ENCODE measurements at regions not wholly inside any gene's neighbourhood (a gene's known extent, or its start where the extent isn't known, plus 50 kb on each side); places are given as distances from the start of the nearest gene placed in this dataset.

DNA sequence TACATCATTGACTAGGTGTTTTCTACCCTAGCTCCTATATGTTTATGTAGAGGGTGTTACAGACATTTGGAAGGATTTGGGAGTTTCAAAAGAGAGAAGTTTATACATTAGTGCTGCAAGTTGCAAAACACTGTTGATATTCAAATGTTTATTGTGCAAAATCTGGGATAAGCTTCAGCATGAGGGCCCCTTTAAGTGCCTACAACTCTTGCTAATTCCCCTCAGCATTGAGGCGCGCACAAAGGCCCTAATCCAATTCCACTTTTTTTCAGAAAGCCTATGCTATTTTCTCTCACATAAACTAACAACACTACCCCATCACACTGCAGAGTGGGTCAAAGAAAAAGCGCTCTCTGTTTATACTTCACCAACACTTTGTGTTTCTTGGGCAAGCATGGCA is 208.0 kb downstream of the NR2F2 start:
- DNase-seq, result no peak

DNA sequence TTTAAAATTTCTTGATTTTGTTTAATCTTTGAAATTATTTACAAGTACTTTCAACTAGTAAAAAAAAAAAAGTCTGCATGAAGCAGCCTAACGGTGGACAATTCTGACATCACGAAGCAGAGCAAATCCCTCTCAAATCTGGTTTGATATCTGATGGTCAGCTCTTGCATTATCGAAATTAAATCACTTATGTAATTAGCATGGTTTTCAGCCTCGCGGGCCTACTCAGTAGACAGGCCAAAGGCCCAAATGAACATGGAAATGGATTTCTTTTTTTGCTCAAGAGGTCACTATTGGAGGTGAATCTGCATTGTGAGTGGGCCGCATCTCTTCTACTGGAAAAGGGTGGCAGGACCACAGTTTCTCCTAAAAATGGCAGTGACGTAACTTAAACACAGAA is 209.8 kb downstream of the NR2F2 start:
- no peak for DNase-seq

DNA sequence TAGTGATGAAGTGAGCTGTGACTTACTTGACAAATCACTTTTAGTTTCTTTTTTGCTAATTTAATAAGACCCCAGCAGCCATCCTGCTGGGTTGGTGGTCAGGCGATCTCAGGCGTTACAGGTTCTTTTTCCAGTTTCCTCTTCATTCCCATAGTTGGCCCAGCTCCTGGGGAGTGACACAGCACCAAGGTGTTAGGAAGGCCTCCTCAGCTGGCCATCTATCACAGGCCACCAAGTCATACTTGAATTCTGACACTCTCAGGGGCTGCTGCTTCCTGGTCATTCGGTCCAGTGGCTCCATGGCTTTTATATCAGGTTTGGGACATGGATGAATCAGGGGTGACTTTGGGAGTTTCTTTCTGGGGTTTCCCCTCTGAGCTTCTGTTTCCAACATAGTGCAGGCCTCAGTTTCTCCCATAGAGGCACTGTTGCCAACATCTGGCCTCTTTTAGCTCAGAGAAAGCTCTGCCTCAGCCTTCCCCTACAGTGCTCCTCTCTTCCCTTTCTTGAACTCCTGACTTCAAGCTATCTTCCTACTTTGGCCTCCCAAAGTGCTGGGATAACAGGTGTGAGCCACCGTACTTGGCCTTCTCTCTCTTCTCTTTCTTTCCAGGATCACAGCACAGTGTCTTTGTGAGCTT is 211.8 kb downstream of the NR2F2 start:
- DNase-seq, result no peak

DNA sequence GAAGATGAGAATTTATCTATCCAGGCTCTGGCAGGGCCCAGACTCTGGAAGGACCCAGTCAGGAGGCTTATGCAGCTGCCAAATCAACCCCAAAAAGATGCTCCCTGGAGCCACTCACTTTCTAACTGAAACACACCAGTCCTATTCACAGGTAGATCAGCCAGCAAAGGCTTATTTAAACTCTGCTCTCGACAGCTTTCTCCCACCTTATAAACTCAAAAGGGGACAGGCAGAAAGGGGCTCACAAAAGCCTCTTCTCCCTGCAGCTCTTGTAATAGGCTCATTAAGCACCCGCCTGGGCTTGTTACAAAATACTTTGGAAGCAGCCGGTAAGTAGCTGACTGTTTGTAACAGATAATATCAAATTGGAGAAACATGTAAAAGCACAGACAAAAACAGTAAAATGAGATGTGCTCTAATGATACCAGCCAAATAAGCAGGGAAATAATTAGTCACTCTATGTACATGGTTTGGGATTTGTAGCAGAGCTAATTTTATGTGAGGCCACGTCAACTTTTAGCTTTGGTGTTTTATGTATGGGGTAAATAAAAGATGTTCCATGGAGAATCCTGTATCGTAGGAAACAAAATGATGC is 213.8 kb downstream of the NR2F2 start:
- DNase-seq, result no peak

DNA sequence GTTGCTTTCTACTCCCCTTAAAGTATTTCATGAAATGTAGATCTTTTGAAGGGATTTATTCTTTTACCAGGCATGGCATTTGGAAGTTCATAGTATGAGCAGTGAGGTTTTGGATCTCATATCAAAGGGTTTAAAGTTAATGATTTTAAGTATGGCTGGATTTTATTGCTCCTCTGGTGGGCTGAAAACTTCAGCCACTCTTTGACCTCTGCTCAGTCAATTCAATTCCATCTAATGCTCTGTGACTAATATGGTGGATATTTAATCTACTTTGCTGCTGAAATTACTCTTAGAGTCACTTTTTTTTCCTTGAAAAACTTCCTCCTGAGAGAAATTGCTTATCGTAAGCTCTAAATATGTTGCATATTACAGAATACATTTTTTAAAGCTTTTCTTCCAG is 218.6 kb downstream of the NR2F2 start:
- DNase-seq, result no peak

DNA sequence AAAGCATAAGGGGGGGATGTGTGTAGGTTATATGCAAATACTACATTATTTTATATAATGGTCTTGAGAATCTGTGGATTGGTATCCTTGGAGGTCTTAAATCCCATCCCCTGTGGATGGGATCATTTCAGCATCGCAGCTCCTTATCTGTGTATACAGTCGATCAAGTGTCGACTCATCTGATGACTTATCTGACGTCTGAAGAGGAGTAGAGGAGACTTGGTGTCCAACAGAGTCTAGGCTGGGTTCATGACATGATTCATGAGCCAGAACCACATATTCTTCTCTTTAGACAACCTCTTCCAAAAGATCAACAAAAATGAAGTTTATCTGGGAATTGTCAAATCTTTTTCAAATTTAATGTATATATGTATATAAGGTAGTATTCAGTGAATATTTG is 220.7 kb downstream of the NR2F2 start:
- DNase-seq, result no peak

DNA sequence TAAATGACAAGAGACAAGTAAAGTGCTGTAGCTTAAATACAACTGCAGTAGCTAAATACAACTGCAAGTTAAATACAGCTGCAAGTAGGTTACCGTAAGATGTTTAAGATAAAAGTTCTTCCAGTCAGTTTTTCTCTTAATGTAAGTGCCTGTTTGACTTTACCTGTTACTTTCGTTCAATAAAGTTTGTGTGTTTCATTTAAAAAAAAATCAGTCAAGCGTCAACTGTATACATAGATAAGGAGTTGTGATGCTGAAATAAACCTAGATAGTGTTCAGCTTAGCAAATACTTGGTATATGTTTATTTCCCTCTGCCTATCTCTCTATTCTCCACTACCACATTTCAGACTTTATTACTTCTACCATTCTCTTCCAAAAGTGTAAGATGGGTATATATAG is 221.2 kb downstream of the NR2F2 start:
- DNase-seq, result no peak

DNA sequence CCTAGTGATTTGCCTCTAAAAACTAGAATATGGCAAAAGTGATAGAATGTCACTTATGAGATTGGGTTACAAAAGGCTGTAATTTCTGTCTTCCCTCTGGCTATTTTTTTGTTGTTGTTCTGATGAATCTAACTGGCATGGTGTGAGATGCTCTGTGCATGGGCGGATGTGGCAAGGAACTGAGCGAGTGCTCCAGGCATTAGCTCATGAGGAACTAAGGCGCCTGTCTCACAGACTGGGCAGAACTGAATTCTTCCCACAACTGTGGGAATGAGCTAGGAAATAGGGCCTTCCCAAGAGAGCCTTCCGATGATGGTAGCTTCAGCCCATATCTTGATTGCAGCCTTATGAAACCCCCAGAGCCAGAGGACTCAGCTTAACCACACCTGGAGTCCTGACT is 222.5 kb downstream of the NR2F2 start:
- DNase-seq, result no peak

DNA sequence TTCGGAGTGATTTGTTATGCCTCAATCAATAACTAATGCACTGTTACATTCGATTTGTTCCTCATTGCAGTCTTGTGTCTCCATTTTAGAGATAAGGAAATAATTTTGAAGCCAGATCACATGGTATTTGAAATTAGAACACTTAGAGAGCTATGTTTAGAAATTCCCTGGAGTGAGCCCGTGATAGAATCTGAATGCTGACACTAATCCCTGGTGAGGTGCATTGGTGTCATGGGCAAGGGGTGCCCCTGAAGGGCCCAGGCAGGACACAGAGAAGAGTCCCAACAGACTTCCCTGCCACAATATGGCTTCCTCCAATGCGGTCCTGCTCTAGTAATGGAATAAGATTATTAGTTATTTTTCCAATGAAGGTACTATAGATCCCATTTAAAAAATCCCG is 223.0 kb downstream of the NR2F2 start:
- DNase-seq, result no peak

DNA sequence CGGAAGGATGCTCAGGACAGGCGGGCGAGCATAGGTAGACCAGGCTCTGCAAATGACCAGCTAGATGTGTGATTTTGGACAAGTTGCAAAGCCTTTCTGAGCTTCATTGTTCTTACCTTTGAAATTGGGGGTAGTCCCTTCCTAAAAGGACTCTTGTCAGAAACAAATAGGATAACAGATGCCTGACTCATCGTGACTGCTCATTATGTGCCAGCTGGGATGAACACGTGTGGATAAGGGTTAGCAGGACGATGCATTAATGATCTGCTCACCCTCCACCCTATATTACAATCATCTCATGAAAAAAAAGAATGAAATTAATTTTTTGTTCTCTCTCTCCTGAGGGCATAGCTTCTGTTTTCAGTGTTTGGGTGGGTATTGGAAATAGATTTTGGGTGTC is 223.4 kb downstream of the NR2F2 start:
- DNase-seq, result no peak

DNA sequence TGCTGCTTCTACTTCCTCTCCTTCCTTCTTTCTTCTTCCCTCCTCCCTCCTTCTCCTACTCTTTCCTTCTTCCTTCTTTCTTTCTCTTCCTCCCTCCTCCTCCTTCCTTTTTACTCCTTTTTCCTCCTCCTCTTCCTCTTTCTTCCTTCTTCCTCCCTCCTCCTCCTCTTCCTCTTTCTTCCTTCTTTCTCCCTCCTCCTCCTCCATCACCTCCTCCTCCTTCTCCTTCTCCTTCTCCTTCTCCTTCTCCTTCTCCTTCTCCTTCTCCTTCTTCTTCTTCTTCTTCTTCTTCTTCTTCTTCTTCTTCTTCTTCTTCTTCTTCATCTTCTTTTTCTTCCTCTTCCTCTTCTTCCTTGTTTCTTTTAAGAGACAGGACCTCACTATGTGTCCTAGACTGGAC is 224.0 kb downstream of the NR2F2 start:
- DNase-seq, result no peak

DNA sequence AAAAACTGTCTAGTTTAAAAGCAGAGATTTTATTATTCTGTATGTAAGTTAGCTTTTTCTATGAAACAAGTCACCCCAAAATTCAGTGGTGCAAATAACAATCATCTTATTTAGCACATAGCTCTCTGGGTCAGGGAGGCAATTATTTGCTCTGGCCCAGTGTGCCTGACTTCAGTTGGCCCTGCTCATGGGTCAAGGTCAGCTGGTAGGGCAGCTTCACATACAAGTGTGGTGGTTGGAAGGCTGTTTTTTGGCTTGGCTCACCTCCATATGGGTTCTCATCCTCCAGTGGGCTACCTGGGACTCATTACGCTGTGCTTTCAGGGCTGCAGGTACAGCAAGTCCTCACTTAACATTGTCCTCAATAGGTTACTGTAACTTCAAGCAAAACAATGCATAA is 228.6 kb downstream of the NR2F2 start:
- DNase-seq, result no peak

DNA sequence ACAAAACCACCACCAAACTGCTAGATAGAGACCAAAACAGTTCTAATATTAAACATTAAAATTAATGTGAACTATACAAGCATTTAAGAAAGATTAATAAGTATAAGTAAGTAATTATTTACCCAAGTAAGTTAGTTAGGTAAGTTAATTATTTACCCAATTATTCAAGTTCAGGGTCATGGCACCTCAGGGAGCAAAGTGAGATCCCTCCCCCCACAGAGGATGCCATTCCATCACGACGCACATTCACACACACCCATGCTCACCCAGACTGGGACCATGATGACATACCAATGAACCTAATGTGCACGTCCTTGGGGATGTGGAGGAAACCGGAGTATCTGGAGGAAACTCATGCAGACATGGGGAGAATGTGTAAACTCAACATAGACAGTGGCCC is 229.1 kb downstream of the NR2F2 start:
- DNase-seq, result no peak

DNA sequence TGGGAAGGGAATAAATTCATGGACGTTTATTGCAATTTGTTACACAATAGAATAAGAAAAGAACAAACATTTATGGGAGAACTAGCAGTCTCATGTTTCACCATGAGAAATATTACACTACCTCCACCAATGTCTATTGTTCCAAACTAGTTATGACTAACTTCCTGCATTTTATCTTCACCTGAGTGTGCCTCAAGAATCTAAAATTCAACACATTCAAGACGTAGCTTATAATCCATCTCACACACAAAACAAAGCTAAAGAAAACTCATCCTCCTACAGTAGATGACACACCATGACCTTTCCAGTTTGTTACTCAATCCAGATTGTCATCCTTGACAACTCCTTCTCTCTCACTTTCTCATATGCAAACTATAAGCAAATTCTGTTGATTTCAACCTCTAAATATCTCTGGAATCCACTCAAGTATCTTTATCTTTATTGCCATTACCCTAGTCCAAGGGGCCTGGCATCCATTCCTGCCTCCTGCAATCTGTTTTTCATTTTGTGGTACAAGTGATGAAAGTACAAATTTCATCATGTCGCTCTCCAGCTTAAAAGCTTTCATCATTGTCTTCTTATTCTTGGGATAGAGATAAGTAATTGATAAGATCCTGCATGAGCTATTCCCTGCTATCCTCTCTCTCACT is 229.9 kb downstream of the NR2F2 start:
- DNase-seq, result no peak

DNA sequence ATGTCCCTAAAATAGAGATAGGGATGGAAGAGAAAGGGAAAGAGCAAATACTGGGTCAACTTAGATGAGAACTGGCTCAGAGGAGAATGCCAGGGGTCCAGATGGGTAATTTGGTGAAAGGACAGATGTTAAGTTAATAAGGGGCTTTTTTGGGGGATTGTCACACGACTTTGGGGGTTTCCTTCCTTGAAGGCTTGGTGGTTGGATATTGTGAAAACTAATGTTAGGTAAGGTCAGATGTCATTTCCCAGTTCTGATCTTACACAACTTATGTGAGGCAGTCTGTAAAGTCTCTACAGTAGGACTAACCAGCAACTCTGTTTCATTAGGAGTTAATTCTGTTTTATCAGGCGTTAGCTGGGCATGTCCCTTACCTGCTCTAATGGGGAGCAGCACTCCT is 231.1 kb downstream of the NR2F2 start:
- no peak for DNase-seq

DNA sequence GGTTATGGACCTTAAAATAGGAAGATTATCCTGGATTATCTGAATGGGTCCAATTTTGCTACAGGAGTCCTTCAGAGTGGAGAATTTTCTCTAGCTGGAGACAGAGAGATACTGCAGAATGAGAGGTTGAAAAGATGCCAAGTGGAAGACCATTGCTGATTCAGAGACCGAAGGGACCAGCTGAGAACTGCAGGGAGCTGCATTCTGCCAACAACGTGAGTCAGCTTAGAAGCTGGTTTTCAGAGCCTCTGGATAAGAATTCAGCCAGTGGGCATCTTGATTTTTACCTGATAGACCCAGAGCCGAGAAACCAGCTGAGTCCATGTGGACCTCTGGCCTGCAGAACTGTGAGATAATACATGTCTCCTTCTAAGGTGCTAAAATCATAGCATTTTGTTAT is 234.0 kb downstream of the NR2F2 start:
- DNase-seq, result no peak

DNA sequence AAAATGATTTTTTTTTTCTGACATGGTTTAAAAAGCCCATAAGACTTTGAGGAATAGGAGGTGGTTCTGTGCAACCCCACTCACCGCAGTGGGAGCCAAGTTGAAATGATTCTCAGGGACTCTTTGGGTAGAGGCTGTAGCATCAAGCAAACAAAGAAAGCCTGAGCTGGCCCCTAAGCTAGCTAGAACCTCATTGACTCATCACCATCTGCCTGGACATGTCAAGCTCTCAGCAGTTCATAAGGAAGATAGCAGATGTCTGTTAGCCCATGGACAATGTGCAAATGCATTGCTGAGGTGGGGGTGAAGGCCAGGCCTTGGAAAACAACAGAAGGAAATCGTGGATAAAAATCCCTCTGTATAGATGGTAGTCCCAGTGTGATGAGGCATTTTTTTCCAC is 234.8 kb downstream of the NR2F2 start:
- no peak for DNase-seq

DNA sequence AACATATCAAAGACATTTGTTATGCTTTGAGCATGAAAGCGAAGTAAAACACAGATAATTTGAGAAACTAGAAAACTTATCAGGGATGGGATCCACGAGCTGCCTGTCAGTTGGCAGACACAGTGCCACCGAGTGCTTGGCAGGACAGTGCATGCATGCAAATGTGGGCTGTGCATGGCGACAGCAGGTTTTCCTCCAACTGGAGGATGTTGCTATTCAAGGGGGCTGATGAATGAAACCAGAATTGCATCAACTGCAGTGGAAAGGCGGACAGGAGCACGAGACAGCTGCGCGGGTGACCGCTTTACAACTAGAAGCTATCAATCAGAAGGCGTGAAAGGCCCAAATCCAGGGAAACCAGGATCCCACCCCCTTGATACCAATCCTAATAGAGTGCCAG is 244.3 kb downstream of the NR2F2 start:
- no peak for DNase-seq

DNA sequence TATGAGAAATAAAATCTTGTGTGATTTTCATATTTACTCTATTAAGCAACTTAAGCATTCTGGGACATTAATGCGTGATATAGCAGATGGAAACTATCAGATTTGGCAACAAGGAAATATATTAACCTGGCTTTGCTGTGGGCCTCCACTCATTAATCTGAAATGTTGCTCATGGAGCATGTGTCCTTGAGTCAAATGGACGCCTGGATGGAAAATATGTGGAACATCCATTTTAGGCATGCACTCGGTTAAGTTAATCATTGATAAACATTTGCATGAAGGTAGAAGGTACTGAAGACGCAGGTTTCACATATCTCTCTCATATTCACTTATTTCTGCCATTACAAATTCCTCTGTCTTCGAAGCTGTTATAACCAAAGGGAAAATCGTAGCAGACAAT is 246.1 kb downstream of the NR2F2 start:
- no peak for DNase-seq

DNA sequence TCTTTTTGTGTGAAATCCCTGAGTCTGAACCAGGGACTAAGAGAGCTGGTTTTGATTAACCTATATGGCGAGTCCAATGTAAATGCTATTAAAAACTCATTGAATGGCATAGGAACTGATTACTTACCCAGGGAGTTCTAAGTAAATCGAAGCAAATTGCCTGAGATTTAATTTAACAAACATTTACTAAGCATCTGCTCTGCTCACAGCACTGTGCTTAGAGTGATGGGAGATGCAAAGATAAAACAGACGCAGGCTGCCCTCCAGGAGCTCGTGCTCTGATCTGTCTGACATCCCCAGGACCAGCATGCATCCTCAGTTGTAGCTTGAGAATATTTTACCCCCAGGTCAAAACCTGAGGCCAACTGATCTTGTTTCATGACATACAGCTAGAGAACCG is 247.9 kb downstream of the NR2F2 start:
- no peak for DNase-seq

DNA sequence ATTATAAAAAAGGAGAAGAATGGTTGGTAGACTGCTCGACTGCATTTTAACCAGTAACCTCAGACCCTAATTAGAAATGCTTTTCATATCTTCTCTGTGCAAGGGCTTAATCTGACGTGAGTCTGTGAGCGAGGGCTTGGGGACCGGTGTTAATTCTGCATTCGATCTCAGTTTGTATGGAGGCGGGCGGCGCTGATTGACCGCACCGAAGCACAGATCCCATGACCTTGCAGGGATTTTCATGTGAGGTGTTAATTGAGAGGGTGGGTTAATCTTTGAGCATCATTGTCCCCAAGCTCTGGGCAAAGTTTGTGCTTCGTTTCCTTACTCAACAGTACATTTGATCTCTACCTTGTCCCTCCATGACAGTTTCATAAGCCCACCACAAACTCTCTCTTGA is 250.9 kb downstream of the NR2F2 start:
- no peak for DNase-seq

DNA sequence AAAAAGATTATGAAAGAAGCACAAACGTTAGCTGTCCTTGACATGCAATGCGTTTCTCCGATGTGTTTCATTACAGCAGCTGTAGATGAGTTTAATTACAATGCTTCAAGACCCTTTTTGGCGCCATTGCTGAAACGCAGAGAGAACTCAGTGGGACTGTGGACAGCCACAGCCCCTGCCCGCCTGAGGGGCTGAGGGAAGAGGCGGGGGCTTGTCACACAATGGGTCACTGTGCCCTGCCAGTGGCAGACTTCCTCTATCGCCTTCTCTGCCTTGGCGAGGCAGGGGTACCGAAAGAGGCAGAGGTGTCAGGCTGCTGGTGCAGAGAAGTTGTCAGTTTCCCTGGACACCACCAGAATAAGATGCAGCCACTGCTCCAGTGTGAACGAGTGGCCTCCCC is 252.0 kb downstream of the NR2F2 start:
- no peak for DNase-seq

DNA sequence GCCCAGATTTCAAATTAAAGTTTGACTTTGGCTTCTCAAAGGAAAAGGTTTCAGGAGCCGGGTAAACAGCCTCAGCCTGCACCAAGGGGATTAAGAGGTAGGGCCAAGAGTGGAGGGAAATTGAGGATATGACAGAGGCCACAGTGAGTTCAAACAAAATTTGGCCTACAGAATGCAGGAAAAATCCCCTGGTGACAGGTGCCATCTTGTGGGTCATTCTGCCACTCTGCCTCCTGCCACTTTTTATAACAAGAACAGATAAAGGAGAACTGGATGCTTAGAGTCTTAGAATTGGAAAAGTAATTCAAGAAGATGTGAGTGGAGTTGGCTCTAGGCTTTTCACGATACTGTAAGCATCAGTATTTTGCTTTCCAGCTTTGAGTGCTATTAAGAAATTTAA is 253.2 kb downstream of the NR2F2 start:
- DNase-seq, result no peak

DNA sequence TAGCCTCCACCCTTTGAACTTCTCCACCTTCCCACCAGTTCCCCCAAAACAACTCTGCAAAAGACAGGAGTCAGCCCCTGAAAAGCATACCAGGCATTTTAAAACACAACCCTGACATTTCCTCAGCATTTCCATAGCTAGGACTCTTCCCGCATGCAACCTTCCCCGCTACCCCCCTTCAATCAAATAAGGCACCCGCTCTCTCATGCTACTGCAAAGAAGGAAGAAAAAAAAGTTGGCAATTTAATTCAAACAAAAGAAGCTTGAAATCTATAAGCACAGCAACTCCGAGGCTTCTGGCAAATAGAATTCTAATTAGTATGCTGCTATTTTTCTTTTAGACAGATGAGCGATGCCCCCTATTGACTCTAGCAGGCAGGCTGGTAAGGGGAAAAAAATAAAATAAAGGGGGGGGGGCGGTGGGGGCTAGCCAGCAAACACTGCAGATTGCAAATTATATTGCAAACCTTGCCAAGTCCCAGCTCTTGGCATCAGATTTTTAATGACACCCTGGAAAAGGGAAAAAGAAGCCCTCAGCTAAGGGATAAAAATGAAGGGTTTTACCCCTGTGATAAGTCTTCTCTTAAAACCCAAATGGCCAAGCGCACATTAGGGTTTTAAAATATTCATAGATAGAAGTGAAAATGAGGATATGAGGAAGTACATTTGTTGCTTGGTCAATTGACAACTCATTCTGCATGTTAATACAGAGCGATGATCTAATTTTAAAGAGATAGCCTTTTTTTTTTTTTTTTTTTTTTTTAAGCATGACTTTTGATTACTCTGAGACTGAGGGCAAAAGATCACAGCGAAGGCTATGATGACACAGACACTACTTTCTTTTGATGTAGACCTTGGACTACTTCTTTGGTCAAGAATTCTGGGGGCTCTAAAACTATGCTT is 255.2 kb downstream of the NR2F2 start:
- no peak for DNase-seq
